ENCODE measurements at regions not wholly inside any gene's neighbourhood (a gene's known extent, or its start where the extent isn't known, plus 50 kb on each side); places are given as distances from the start of the nearest gene placed in this dataset.

DNA sequence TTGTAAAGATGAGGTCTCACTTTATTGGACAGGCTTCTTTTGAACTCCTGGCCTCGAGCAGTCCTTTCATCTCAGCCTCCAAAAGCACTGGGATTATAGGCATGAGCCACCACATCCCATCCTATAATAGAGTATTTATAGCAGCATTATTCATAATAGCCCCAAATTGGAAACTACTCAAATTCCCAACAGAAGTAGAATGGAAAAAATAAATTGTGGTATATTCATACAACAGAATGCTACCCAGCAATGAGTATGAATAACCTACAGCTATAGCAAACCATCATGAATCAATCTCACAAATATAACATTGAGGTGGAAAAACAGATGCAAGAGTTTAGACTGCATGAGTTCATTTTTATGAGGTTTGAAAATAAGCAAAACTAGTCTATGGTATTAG lies 84.8 kb upstream of the BTBD3 start:
- TF ChIP-seq, protein P1, sequence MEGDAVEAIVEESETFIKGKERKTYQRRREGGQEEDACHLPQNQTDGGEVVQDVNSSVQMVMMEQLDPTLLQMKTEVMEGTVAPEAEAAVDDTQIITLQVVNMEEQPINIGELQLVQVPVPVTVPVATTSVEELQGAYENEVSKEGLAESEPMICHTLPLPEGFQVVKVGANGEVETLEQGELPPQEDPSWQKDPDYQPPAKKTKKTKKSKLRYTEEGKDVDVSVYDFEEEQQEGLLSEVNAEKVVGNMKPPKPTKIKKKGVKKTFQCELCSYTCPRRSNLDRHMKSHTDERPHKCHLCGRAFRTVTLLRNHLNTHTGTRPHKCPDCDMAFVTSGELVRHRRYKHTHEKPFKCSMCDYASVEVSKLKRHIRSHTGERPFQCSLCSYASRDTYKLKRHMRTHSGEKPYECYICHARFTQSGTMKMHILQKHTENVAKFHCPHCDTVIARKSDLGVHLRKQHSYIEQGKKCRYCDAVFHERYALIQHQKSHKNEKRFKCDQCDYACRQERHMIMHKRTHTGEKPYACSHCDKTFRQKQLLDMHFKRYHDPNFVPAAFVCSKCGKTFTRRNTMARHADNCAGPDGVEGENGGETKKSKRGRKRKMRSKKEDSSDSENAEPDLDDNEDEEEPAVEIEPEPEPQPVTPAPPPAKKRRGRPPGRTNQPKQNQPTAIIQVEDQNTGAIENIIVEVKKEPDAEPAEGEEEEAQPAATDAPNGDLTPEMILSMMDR (IDR thresholded peaks at IDR 0.05; ENCODE audit: low read depth, low read length): no peak
- no peak for TF ChIP-seq EZH2phosphoT487 (IDR thresholded peaks at IDR 0.05; ENCODE audit: low read depth)

Data from OCI-LY3 (cell line).